Right lobe of liver (tissue), 6 donors: ENCODE measurements at regions not wholly inside any gene's neighbourhood (a gene's known extent, or its start where the extent isn't known, plus 50 kb on each side); places are given as distances from the start of the nearest gene placed in this dataset.

Experiments
- ATAC-seq, 4 donors: fragments of 200-7000 bp; cut with Tn5 transposase; one replicate each; pipeline ENCODE4 v1.9.1; 2020; ENCODE audit warnings: mild to moderate bottlenecking in 4 of 4, moderate library complexity in 4 of 4
- DNase-seq, 3 donors: peaks; one replicate each; pipeline ENCODE4 v3.0.0-alpha.2; 2020
- H3K27ac ChIP-seq, 3 donors: fragments of 200-600 bp; one replicate each; pipeline ENCODE4 v1.8.0; 2022
- H3K27me3 ChIP-seq, 2 donors: fragments of 200-600 bp; one replicate each; pipeline ENCODE4 v1.8.0; 2022
- H3K36me3 ChIP-seq, 4 donors: fragments of 200-600 bp; sonication (generic) in 1 of 4; one replicate each; pipeline versions ENCODE4 v1.5.1 to v1.8.0; 2017 to 2022; ENCODE audit warnings: control low read depth in 1 of 4
- H3K4me1 ChIP-seq, 4 donors: fragments of 200-600 bp; sonication (generic) in 1 of 4; one replicate each; pipeline versions ENCODE4 v1.5.1 to v1.8.0; 2017 to 2022; ENCODE audit warnings: control low read depth in 1 of 4
- H3K4me3 ChIP-seq, 3 donors: fragments of 200-600 bp; one replicate each; pipeline ENCODE4 v1.8.0; 2022
- H3K9me3 ChIP-seq, 4 donors: fragments of 200-600 bp; sonication (generic) in 1 of 4; one replicate each; pipeline versions ENCODE4 v1.5.1 to v1.8.0; 2017 to 2022; ENCODE audit warnings: control low read depth in 1 of 4
- CTCF ChIP-seq, 4 donors: fragments of 200-600 bp in 3 of 4; fragments of 450-650 bp in 1 of 4; IDR thresholded peaks; one replicate each; pipeline versions ENCODE4 v1.5.1 to v1.8.0; 2016 to 2022; ENCODE audit warnings: antibody characterized with exemption in 4 of 4, mild to moderate bottlenecking in 2 of 4
- POLR2A ChIP-seq: fragments of 450-650 bp; IDR thresholded peaks from one replicate; pipeline ENCODE4 v1.6.1; 2017; ENCODE audit warnings: antibody characterized with exemption, mild to moderate bottlenecking
- WGBS: methylation state at CpG from one replicate; pipeline ENCODE4 v1.1.6; 2018; ENCODE audit warnings: low coverage, low lambda C conversion rate; ENCODE audit not compliant: insufficient coverage; ENCODE audit errors: missing lambda C conversion rate; 5-methylcytosine and 5-hydroxymethylcytosine counted together
- intact Hi-C, 2 donors: fragments of 100-400 bp; cut with DNase I; formaldehyde crosslinking; loops; one replicate each; pipeline versions ENCODE4 v1.11.2 to v1.14.1; 2022
- donor health status: DM: no; HTN: yes; CAD: no.
- donor health status: DM: no; HTN: no; CAD: no.
- donor health status: DM: no; HTN: no; CAD: no.
- donor health status: DM: no; HTN: yes; CAD: no.
- donor health status: DM: no; HTN: yes; CAD: no.

- no peak for TF ChIP-seq CTCF (IDR thresholded peaks at IDR 0.05)
- no peak for TF ChIP-seq POLR2A
- Histone ChIP-seq H3K36me3 (no peaks in the 10 kb centered on the region), H3K4me3 (no peak overlapping the region), H3K4me1 (no peaks in the 10 kb centered on the region), H3K27me3 (no peaks in the 10 kb centered on the region), H3K27ac (no peak overlapping the region), H3K9me3 (no peaks in the 10 kb centered on the region)
- no peak for ATAC-seq
- WGBS: 85% methylated on average over 3 of the region's 3 CpGs
- DNase-seq: no peak
- intact Hi-C loops: no loop called here
Observed at GRCh38 chr10:107589081-107589480, 424.6 kb upstream of the SORCS1 start.

GRCh38 chr10:107585630-107586029, 421.1 kb upstream of the SORCS1 start:
- Histone ChIP-seq H3K27me3 (no peaks in the 10 kb centered on the region), H3K4me1 (no peaks in the 10 kb centered on the region), H3K27ac (no peak overlapping the region), H3K36me3 (no peaks in the 10 kb centered on the region), H3K4me3 (no peak overlapping the region), H3K9me3 (no peaks in the 10 kb centered on the region)
- WGBS: 72% methylated on average over 3 of the region's 3 CpGs
- no peak for DNase-seq
- no peak for ATAC-seq
- intact Hi-C loops: no loop called here
- TF ChIP-seq POLR2A: no peak
- no peak for TF ChIP-seq CTCF (IDR thresholded peaks at IDR 0.05)

- no peak for ATAC-seq
- no peak for TF ChIP-seq POLR2A
- TF ChIP-seq CTCF (IDR thresholded peaks at IDR 0.05): no peak
- H3K27me3 ChIP-seq: no peaks in the 10 kb centered on the region
- no peak overlapping the region for H3K27ac ChIP-seq
- no peak for DNase-seq
- H3K36me3 ChIP-seq: no peaks in the 10 kb centered on the region
- intact Hi-C loops: no loop called here
- no peaks in the 10 kb centered on the region for H3K4me1 ChIP-seq
- no peaks in the 10 kb centered on the region for H3K9me3 ChIP-seq
- H3K4me3 ChIP-seq: no peak overlapping the region
Observed at GRCh38 chr10:107583974-107584373, 419.5 kb upstream of the SORCS1 start.

GRCh38 chr10:107579970-107580369, 415.5 kb upstream of the SORCS1 start:
- H3K27me3 ChIP-seq: no peaks in the 10 kb centered on the region
- 52% methylated on average over 2 of the region's 2 CpGs for WGBS
- no peaks in the 10 kb centered on the region for H3K9me3 ChIP-seq
- intact Hi-C loops: no loop called here
- no peaks in the 10 kb centered on the region for H3K36me3 ChIP-seq
- no peak overlapping the region for H3K27ac ChIP-seq
- H3K4me3 ChIP-seq: no peak overlapping the region
- no peak for DNase-seq
- no peaks in the 10 kb centered on the region for H3K4me1 ChIP-seq
- ATAC-seq: no peak
- TF ChIP-seq CTCF (IDR thresholded peaks at IDR 0.05) (no peak), POLR2A (no peak)

- DNase-seq (no peak), ATAC-seq (no peak)
- no peaks in the 10 kb centered on the region for H3K9me3 ChIP-seq
- H3K36me3 ChIP-seq: no peaks in the 10 kb centered on the region
- H3K27ac ChIP-seq: no peak overlapping the region
- intact Hi-C loops: no loop called here
- no peaks in the 10 kb centered on the region for H3K4me1 ChIP-seq
- no peak overlapping the region for H3K4me3 ChIP-seq
- H3K27me3 ChIP-seq: no peaks in the 10 kb centered on the region
- no peak for TF ChIP-seq POLR2A
- TF ChIP-seq CTCF (IDR thresholded peaks at IDR 0.05): no peak
- WGBS: 59% methylated on average over 2 of the region's 2 CpGs
Observed at GRCh38 chr10:107577221-107577620, 412.7 kb upstream of the SORCS1 start.
